VCaP (cell line): ENCODE measurements at regions not wholly inside any gene's neighbourhood (a gene's known extent, or its start where the extent isn't known, plus 50 kb on each side); places are given as distances from the start of the nearest gene placed in this dataset.

ENCODE experiments used
- H3K27ac ChIP-seq: fragments of 450-650 bp; 2 replicates; pipeline ENCODE4 v1.5.1; 2017
- TF ChIP-seq, protein P1 (sequence below): fragments of 450-650 bp; conservative IDR thresholded peaks from 2 replicates; pipeline ENCODE4 v1.5.1; 2017; ENCODE audit warnings: mild to moderate bottlenecking, moderate library complexity

DNA sequence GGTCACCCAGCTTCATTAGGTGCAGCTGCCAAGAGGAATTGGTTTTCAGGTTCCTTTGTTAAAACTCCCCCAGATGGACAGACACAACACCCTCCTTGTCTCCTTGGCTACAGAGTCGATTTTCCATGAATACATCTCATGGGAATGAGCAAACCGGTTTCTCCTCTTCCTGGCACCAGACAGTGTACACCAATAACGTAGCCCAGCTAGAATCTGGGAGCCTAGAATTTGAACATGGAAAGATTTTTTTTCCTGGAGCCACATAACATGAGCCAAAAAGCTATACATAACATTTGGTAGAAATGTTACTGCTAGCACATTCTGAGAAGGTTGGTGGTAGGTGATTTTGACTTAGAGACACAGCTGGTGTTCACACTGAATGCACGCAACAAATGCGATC is 62.9 kb upstream of the SLC34A2 start:
- no peak overlapping the region for H3K27ac ChIP-seq
- TF ChIP-seq, protein P1, sequence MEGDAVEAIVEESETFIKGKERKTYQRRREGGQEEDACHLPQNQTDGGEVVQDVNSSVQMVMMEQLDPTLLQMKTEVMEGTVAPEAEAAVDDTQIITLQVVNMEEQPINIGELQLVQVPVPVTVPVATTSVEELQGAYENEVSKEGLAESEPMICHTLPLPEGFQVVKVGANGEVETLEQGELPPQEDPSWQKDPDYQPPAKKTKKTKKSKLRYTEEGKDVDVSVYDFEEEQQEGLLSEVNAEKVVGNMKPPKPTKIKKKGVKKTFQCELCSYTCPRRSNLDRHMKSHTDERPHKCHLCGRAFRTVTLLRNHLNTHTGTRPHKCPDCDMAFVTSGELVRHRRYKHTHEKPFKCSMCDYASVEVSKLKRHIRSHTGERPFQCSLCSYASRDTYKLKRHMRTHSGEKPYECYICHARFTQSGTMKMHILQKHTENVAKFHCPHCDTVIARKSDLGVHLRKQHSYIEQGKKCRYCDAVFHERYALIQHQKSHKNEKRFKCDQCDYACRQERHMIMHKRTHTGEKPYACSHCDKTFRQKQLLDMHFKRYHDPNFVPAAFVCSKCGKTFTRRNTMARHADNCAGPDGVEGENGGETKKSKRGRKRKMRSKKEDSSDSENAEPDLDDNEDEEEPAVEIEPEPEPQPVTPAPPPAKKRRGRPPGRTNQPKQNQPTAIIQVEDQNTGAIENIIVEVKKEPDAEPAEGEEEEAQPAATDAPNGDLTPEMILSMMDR = no peak
